HCT116 (cell line): ENCODE measurements at regions not wholly inside any gene's neighbourhood (a gene's known extent, or its start where the extent isn't known, plus 50 kb on each side); places are given as distances from the start of the nearest gene placed in this dataset.

Experiments
- ATAC-seq: fragments of 200-7000 bp; cut with Tn5 transposase; 2 replicates; pipeline ENCODE4 v1.9.1; 2020; ENCODE audit warnings: mild to moderate bottlenecking, moderate library complexity
- BruUV-seq: library from RNA; stranded (reverse); fragments of 400-500 nt; replicated peaks from 2 replicates; lab custom pipeline; 2021; lab: Mats Ljungman, UMichigan
- CTCF ChIA-PET: fragments of 300-600 bp; sonication (Branson Sonifier 250); formaldehyde crosslinking; loops from one replicate; lab custom pipeline; 2021; ENCODE audit warnings: antibody characterized with exemption; lab: Charles Lee
- POLR2A ChIA-PET: fragments of 300-600, 350-600 bp; sonication (Branson Sonifier 250); formaldehyde crosslinking; loops from one replicate; lab custom pipeline; 2021; ENCODE audit warnings: antibody characterized with exemption; lab: Charles Lee
- RAD21 ChIA-PET, 2 experiments: fragments of 300-600 bp; sonication (Branson Sonifier 250); formaldehyde crosslinking; loops; one replicate each; lab custom pipeline; 2023; ENCODE audit warnings: low total read pairs in 2 of 2; ENCODE audit not compliant: uncharacterized antibody in 2 of 2, unreplicated experiment in 2 of 2, low non-redundant PET in 1 of 2; lab: Charles Lee
- DNase-seq: peaks from one replicate; pipeline ENCODE4 v3.0.0-alpha.2; 2010; ENCODE audit warnings: low read depth, low spot score
- H2AFZ ChIP-seq: fragments of 200-600 bp; shearing (Covaris generic), sonication (generic); 2 replicates; pipeline ENCODE4 v1.6.1; 2017; ENCODE audit warnings: low read depth, mixed run types, mixed read lengths, antibody characterized with exemption, low read length; ENCODE audit not compliant: poor library complexity, severe bottlenecking
- H3K27ac ChIP-seq: 2 replicates; pipeline ENCODE4 v1.5.1; 2012; ENCODE audit warnings: low read depth, low read length
- H3K27me3 ChIP-seq: fragments of 200-600 bp; sonication (generic); 2 replicates; pipeline ENCODE4 v1.6.1; 2016; ENCODE audit warnings: mixed run types, low read length, mixed read lengths; ENCODE audit not compliant: insufficient read depth
- H3K36me3 ChIP-seq, 2 experiments: fragments of 200-500 bp in 1 of 2; fragments of 200-600 bp in 1 of 2; sonication (Bioruptor generic) in 1 of 2; sonication (generic) in 1 of 2; 2 replicates each; pipeline versions ENCODE4 v1.5.1 to v1.6.1; 2014 to 2016; ENCODE audit warnings: low read length in 2 of 2, inconsistent platforms in 1 of 2, mixed read lengths in 1 of 2, mixed run types in 1 of 2; ENCODE audit not compliant: insufficient read depth in 2 of 2, control insufficient read depth in 1 of 2
- H3K4me1 ChIP-seq, 2 experiments: fragments of 200-600 bp in 1 of 2; sonication (generic) in 1 of 2; 2 replicates each; pipeline versions ENCODE4 v1.5.1 to v1.6.1; 2012 to 2017; ENCODE audit warnings: low read length in 2 of 2, inconsistent platforms in 1 of 2, mild to moderate bottlenecking in 1 of 2, mixed read lengths in 1 of 2, mixed run types in 1 of 2, moderate library complexity in 1 of 2; ENCODE audit not compliant: insufficient read depth in 2 of 2, control insufficient read depth in 1 of 2
- H3K4me2 ChIP-seq: fragments of 200-600 bp; sonication (generic); 2 replicates; pipeline ENCODE4 v1.6.1; 2017; ENCODE audit warnings: mixed run types, low read length, mixed read lengths
- H3K4me3 ChIP-seq, 2 experiments: fragments of 200-600 bp in 1 of 2; sonication (generic) in 1 of 2; replicated peaks in 1 of 2; 2 replicates each; pipeline ENCODE4 v1.5.1; 2011 to 2016; ENCODE audit warnings: low read length in 2 of 2, control low read depth in 1 of 2, low read depth in 1 of 2, mild to moderate bottlenecking in 1 of 2, mixed read lengths in 1 of 2, mixed run types in 1 of 2
- H3K79me2 ChIP-seq: fragments of 200-600 bp; sonication (generic); 2 replicates; pipeline ENCODE4 v1.6.1; 2017; ENCODE audit warnings: mild to moderate bottlenecking, mixed run types, low read length, moderate library complexity, mixed read lengths; ENCODE audit not compliant: insufficient read depth
- H3K9ac ChIP-seq: fragments of 200-600 bp; sonication (generic); 2 replicates; pipeline ENCODE4 v1.6.1; 2016; ENCODE audit warnings: low read length, mixed read lengths
- H3K9me2 ChIP-seq: fragments of 200-600 bp; sonication (generic), shearing (Covaris generic); 2 replicates; pipeline ENCODE4 v1.6.1; 2017; ENCODE audit warnings: mixed run types, mild to moderate bottlenecking, moderate library complexity; ENCODE audit not compliant: insufficient read depth
- H3K9me3 ChIP-seq, 2 experiments: fragments of 200-500 bp in 1 of 2; fragments of 200-600 bp in 1 of 2; sonication (Bioruptor generic) in 1 of 2; sonication (generic) in 1 of 2; 2 replicates each; pipeline ENCODE4 v1.6.1; 2014 to 2017; ENCODE audit warnings: low read length in 2 of 2, mixed read lengths in 2 of 2, inconsistent platforms in 1 of 2, low read depth in 1 of 2, mild to moderate bottlenecking in 1 of 2, mixed run types in 1 of 2, moderate library complexity in 1 of 2; ENCODE audit not compliant: control insufficient read depth in 1 of 2, insufficient read depth in 1 of 2
- H4K20me1 ChIP-seq: fragments of 200-600 bp; sonication (generic), shearing (Covaris generic); 2 replicates; pipeline ENCODE4 v1.6.1; 2017; ENCODE audit warnings: mixed run types, mild to moderate bottlenecking, moderate library complexity; ENCODE audit not compliant: insufficient read depth
- CBX3 ChIP-seq: IDR thresholded peaks from 2 replicates; pipeline ENCODE4 v1.6.1; 2012; ENCODE audit warnings: low read depth
- CTCF ChIP-seq, 3 experiments: fragments of 200-600 bp in 1 of 3; sonication (generic) in 1 of 3; IDR thresholded peaks in 2 of 3; conservative IDR thresholded peaks in 1 of 3; 2 replicates each; pipeline ENCODE4 v1.5.1; 2012 to 2017; ENCODE audit warnings: low read depth in 2 of 3, low read length in 2 of 3, antibody characterized with exemption in 1 of 3, borderline replicate concordance in 1 of 3, control low read depth in 1 of 3, mild to moderate bottlenecking in 1 of 3, mixed read lengths in 1 of 3, mixed run types in 1 of 3, moderate library complexity in 1 of 3; ENCODE audit not compliant: insufficient read depth in 1 of 3
- EZH2phosphoT487 ChIP-seq: fragments of 200-600 bp; IDR thresholded peaks from 2 replicates; pipeline ENCODE4 v1.6.1; 2018; ENCODE audit warnings: antibody characterized with exemption, borderline replicate concordance
- FOSL1 ChIP-seq: IDR thresholded peaks from 2 replicates; pipeline ENCODE4 v1.6.1; 2012; ENCODE audit warnings: low read depth
- REST ChIP-seq: IDR thresholded peaks from 2 replicates; pipeline ENCODE4 v1.6.1; 2012; ENCODE audit warnings: low read depth
- SP1 ChIP-seq: IDR thresholded peaks from 2 replicates; pipeline ENCODE4 v1.6.1; 2012; ENCODE audit warnings: low read depth
- SRF ChIP-seq: IDR thresholded peaks from 2 replicates; pipeline ENCODE4 v1.6.1; 2012; ENCODE audit warnings: low read depth
- TCF7L2 ChIP-seq: IDR thresholded peaks from 2 replicates; pipeline ENCODE4 v1.7.0; 2011; ENCODE audit warnings: borderline replicate concordance, inconsistent platforms; ENCODE audit not compliant: insufficient read depth, insufficient read length; ENCODE audit errors: extremely low read depth
- intact Hi-C: fragments of 100-400 bp; cut with micrococcal nuclease; formaldehyde crosslinking; loops from 2 replicates; pipeline ENCODE4 v1.10.0; 2022

- no peak for TF ChIP-seq CTCF (IDR thresholded peaks at IDR 0.05 in 2 of 3, conservative IDR thresholded peaks at IDR 0.05 in 1 of 3; ENCODE audit: borderline replicate concordance in 1 of 3, insufficient read depth in 1 of 3, low read depth in 2 of 3, low read length in 2 of 3)
- TF ChIP-seq TCF7L2: no peak
- no peak for TF ChIP-seq CBX3
- TF ChIP-seq FOSL1: no peak
- TF ChIP-seq SRF: no peak
- no peak for TF ChIP-seq REST
- no peak for TF ChIP-seq EZH2phosphoT487
- TF ChIP-seq SP1: no peak
- H3K4me3 ChIP-seq: no peak overlapping the region
- no peak for DNase-seq
- peaks cover 0 to 14% of the 10 kb centered on the region in 2 experiments; a peak in 2 of 4 replicates for H3K9me3 ChIP-seq
- no peaks in the 10 kb centered on the region for H4K20me1 ChIP-seq
- RAD21 ChIA-PET: no interaction called here
- no TSS peak for BruUV-seq
- no peaks in the 10 kb centered on the region for H3K9me2 ChIP-seq
- POLR2A ChIA-PET: no interaction called here
- intact Hi-C loops: no loop called here
- H3K4me2 ChIP-seq: no peak overlapping the region
- no peaks in the 10 kb centered on the region for H3K27me3 ChIP-seq
- no peak for ATAC-seq
- H3K27ac ChIP-seq: no peak overlapping the region
- CTCF ChIA-PET: no interaction called here
- H3K9ac ChIP-seq: no peak overlapping the region
- H3K36me3 ChIP-seq: no peaks in the 10 kb centered on the region
- peaks cover 0 to 5% of the 10 kb centered on the region in 2 experiments; a peak in 1 of 4 replicates for H3K4me1 ChIP-seq
- H3K79me2 ChIP-seq: no peaks in the 10 kb centered on the region
- no peak overlapping the region for H2AFZ ChIP-seq
These were observed 143.1 kb upstream of the GDF10 start for GRCh38 chr10:47156873-47157272.
